ENCODE measurements at regions not wholly inside any gene's neighbourhood (a gene's known extent, or its start where the extent isn't known, plus 50 kb on each side); places are given as distances from the start of the nearest gene placed in this dataset.
"Not testable (repeated sequence)": the region's sequence is repeated elsewhere in the genome, so short reads cannot be mapped to it uniquely, and the experiment has no call there.

- no peak for DNase-seq
These were observed 1953.1 kb upstream of the ADGRL3 start for GRCh38 chr4:59247032-59247431.

- DNase-seq: no peak
These were observed 1951.8 kb upstream of the ADGRL3 start for GRCh38 chr4:59248313-59248712.

GRCh38 chr4:59249110-59249509 lies 1951.0 kb upstream of the ADGRL3 start:
- DNase-seq: no peak

- DNase-seq: no peak
These were observed 1942.1 kb upstream of the ADGRL3 start for GRCh38 chr4:59258002-59258401.

GRCh38 chr4:59307609-59308008 lies 1892.5 kb upstream of the ADGRL3 start:
- DNase-seq: no peak

GRCh38 chr4:59314637-59315036 lies 1885.5 kb upstream of the ADGRL3 start:
- no peak for DNase-seq

- DNase-seq: no peak
These were observed 1860.5 kb upstream of the ADGRL3 start for GRCh38 chr4:59339631-59340030.

GRCh38 chr4:59341506-59341905 lies 1858.6 kb upstream of the ADGRL3 start:
- no peak for DNase-seq

GRCh38 chr4:59348949-59349348 lies 1851.2 kb upstream of the ADGRL3 start:
- no peak for DNase-seq

GRCh38 chr4:59369229-59369628 lies 1830.9 kb upstream of the ADGRL3 start:
- DNase-seq: no peak

GRCh38 chr4:59374416-59374815 lies 1825.7 kb upstream of the ADGRL3 start:
- DNase-seq: no peak

GRCh38 chr4:59380841-59381366 lies 1819.2 kb upstream of the ADGRL3 start:
- no peak for DNase-seq

- no peak for DNase-seq
These were observed 1818.5 kb upstream of the ADGRL3 start for GRCh38 chr4:59381591-59381990.

- DNase-seq: no peak
These were observed 1812.1 kb upstream of the ADGRL3 start for GRCh38 chr4:59387759-59388758.

GRCh38 chr4:59393780-59394179 lies 1806.3 kb upstream of the ADGRL3 start:
- DNase-seq: no peak

GRCh38 chr4:59400334-59400733 lies 1799.8 kb upstream of the ADGRL3 start:
- DNase-seq: no peak

GRCh38 chr4:59409647-59410046 lies 1790.5 kb upstream of the ADGRL3 start:
- no peak for DNase-seq

- no peak for DNase-seq
These were observed 1787.4 kb upstream of the ADGRL3 start for GRCh38 chr4:59412739-59413138.

- no peak for DNase-seq
These were observed 1744.4 kb upstream of the ADGRL3 start for GRCh38 chr4:59455751-59456150.

GRCh38 chr4:59457576-59457975 lies 1742.5 kb upstream of the ADGRL3 start:
- DNase-seq: no peak

- no peak for DNase-seq
These were observed 1715.2 kb upstream of the ADGRL3 start for GRCh38 chr4:59484944-59485343.

- DNase-seq: no peak
These were observed 1700.0 kb upstream of the ADGRL3 start for GRCh38 chr4:59500103-59500502.

- no peak for DNase-seq
These were observed 1696.4 kb upstream of the ADGRL3 start for GRCh38 chr4:59503731-59504130.

- not testable (repeated sequence) for DNase-seq
These were observed 1688.3 kb upstream of the ADGRL3 start for GRCh38 chr4:59511809-59512208.

All from NCI-H510A (cell line).